GM18517 (cell line): ENCODE measurements at regions not wholly inside any gene's neighbourhood (a gene's known extent, or its start where the extent isn't known, plus 50 kb on each side); places are given as distances from the start of the nearest gene placed in this dataset.
"Not testable (repeated sequence)": the region's sequence is repeated elsewhere in the genome, so short reads cannot be mapped to it uniquely, and the experiment has no call there.

Experiments used
- ATAC-seq: cut with Tn5 transposase; IDR thresholded peaks from one replicate; pipeline ENCODE4 v1.9.1; 2021; ENCODE audit warnings: mild to moderate bottlenecking, moderate library complexity; ENCODE audit not compliant: unreplicated experiment

DNA sequence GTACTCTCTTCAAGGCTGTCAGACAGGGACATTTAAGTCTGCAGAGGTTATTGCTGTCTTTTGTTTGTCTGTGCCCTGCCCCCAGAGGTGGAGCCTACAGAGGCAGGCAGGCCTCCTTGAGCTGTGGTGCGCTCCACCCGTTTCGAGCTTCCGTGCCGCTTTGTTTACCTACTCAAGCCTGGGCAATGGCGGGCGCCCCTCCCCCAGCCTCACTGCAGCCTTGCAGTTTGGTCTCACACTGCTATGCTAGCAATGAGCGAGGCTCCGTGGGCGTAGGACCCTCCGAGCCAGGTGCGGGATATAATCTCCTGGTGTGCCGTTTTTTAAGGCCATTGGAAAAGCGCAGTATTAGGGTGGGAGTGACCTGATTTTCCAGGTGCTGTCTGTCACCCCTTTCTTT lies 373.4 kb downstream of the DNAJB9 start:
- ATAC-seq: not testable (repeated sequence)

DNA sequence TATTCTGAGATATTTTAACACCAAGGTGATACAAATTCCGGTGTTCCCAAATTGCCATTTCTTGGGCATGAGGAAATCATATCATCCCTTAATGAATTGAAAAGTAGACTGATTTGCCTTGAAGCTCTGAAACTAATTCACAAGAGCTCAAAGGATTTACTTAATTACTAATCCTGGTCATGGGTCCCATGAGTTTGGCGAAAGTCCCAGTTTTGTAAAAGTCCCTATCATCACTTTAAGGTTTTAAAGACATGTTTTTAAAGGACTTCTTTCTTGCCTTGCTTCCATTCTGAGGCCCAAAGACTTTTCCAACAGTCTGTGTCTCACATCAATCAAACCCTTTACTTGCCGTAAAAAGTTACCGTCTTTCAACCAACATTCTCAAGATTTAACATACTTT lies 377.9 kb downstream of the DNAJB9 start:
- ATAC-seq: no peak

DNA sequence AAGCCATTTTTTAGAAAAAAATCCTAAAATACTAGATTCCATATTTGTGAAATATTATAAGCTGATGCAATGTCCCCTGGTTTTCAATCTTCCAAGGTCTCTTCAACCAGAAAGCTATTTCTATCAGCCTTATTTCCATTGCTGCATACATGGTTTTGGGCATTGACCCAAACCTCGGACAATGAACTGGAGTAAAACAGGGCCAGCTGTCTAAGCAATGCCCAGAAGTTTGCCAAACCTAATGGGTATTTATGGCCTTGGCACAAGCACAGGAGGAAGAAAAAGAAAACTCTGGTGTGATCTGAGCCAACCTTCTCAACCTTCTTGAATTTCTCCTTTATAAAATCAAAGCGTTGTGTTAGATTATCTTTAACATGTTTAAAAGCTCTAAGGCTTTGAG lies 402.3 kb downstream of the DNAJB9 start:
- ATAC-seq: no peak

DNA sequence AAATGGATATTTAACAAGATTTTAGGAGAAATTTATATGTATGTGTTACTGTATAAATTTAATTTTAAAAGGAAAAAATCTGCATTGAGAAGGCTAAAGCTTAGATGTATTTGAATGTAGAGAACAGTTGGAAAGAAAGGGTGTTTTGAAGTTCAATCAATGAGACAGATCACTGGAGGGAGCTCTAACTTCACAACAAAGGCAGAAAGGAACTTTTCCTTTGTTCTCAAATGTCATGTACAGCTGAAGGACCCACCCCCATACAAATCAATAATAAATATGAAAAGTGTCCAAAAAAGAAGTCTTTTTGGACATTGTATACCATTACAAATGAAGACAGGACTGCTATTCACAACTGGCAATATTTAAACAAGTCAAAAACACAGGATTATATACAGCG lies 403.4 kb downstream of the DNAJB9 start:
- no peak for ATAC-seq

DNA sequence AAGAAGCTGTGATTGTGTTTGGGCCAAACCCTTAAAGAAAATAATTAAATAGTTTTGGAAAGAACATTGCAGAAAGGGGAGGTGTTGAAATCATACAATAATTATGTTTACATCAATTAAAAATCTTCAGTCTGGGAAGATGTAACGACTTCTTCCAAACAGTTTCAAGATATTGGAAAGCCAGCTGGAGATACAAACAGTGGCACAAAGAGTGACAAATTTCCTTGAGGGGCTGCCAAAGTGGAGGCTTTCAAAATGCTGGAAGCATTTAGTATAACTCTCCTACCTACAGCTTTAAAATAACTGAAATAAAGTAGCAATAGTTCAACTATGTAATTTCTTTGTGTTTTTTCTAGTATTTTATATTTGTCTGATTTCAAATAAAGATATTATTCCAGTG lies 405.0 kb downstream of the DNAJB9 start:
- ATAC-seq: no peak

DNA sequence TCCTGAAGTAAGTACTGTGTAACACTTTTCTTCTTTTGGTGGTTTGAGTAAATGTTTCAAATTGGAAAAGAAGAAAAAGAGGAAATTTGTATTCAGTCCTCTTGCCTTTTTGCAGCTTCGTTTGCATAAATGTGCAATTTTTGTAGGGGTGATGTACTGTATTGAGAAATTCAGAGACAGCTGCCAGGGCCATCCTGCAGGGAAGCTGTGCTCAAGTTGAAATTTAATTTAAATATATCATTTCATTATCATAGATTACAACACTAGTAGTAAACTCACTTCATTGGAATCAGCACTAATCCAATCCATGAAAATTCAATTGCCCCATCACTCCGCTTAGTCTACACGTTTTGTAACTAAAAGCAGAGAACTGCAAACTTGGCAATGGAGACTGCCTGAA lies 415.4 kb downstream of the DNAJB9 start:
- no peak for ATAC-seq

DNA sequence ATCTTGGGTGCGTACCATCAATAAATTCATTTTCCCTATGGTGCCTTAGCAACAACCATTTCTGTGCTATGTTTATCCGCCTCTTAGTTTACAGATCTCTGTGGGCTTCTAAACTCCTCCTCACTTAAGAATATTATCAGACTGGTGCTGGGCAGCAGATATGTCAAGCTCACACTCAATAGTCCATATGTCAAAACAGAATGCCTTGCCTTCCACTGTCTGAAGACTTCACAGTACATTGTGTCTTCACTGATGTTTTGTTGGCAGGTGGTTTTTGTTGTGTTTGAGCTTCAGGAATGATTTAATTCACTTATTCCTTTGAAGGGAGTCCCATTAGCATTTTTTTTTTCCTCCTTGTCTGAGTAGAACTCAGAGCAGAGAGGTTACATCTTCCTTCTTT lies 419.6 kb downstream of the DNAJB9 start:
- ATAC-seq: no peak

DNA sequence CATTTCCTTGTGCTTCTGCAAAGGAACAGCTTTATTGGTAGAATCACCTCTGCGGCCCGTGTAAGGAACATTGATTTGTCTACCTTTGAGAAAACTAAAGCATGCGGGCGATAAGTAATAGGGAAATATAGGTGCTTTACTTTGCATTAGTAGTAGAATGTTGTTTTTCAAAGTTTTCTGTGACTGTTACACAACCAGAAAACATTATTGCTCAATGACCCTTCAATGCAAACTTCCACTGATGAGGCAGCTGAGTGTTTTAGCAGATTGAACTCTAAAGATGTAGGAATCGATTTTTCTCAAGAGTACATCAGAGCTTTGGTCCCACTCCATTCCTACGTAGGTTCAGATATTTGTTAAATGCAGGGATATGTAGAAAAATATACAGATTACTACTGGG lies 427.8 kb downstream of the DNAJB9 start:
- ATAC-seq: no peak

DNA sequence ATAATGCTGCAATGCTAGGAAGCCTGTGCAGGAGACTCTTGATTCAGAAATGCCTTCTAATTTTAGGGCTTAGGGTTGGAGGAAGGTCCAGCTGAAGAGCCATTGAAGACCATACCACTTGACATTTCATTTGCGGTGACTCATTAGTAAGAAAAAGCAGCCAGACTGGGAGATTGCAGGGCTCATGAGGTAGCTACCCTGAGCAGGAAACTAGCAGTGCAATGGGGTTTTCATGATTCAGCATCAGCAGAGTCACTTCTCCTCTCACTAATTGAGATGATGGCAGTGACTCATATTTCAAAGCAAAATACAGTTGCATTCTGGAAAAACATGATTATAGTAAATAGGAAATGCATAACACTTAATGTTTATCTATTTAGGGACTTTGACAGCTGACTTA lies 434.1 kb downstream of the DNAJB9 start:
- no peak for ATAC-seq

DNA sequence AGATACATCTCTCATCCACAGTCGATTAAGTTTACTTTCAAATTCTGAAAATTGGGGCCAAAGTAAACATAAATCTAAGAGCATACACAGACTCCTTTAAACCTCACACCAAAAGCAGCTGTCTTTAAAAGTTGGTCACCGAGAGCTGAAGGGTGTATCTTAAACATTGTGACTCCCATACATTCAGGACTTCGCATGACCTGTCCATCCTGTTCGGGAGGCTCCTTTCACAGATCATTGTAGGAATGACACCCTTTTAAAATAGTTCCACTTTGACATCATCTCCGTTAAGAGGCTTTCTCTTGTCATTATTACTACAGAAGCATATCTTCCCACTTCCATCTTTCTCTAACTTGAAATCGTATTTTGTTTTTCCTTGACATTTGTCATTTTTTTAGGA lies 440.0 kb downstream of the DNAJB9 start:
- no peak for ATAC-seq

DNA sequence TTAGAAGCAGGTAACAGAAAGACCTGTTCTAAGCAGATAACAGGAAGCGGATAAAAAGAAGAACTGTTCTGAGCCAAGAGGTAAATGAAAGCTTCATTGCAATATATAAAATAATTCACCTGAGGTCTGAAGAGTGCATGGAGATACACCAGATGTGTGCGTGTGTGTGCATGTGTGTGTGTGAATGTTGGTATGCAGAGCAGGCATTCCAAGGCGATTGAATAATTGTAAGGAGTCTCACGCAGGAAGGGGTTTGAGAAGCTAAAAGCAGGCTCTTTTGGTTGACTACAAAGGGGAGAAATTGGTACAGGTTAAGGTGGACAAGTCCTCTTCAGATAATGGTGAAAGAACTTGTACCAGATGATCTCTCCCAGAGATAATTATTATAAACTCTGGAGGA lies 450.6 kb downstream of the DNAJB9 start:
- ATAC-seq: no peak

DNA sequence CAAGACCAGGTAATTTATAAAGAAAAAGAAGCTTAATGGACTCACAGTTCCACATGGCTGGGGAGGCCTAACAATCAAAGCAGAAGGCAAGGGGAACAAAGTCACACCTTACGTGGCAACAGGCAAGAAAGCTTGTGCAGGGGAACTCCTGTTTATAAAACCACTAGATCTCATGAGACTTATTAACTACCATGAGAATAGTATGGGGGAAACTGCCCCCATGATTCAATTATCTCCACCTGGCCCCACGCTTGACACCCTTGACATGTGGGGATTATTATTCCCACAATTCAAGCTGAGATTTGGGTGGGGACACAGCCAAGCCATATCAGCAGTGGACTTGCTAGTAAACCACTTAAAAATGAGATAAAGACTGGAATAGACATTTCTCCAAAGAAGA lies 451.7 kb downstream of the DNAJB9 start:
- ATAC-seq: no peak

DNA sequence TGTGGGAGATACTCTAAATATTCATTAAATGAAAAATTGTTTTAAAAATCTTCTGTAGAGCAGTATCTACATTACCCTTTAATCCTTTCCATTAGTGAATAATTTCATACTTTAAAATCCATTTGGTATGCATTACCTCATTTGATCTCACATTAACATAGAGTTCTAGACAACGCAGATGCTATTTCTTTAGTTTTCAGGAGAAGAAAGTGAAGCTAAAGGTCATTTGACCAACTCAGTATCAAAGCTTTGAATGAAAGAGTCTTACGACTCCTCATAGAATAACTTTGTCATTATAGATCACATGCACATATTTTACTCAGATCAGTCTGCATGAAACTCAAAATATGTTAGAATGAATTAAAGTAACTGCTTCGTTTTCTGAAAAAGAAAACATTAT lies 460.2 kb downstream of the DNAJB9 start:
- ATAC-seq: no peak

DNA sequence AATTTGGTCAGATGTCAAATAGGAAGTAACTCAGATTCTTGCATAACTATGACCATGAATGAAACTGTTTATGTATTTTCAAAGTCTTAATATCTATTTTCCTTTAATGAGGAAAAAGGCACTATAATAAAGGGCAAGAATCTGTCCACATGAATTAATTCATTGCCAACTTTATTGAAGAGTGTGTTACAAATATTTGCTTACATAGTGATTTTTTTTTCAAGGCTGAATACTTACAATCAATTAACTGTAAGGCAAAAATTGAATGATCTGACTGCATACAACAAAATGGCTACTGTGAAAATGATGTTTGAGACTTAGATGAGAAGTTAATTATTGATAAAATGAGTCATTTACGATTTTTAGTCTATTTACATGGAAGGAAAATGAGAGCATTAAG lies 475.0 kb downstream of the DNAJB9 start:
- no peak for ATAC-seq

DNA sequence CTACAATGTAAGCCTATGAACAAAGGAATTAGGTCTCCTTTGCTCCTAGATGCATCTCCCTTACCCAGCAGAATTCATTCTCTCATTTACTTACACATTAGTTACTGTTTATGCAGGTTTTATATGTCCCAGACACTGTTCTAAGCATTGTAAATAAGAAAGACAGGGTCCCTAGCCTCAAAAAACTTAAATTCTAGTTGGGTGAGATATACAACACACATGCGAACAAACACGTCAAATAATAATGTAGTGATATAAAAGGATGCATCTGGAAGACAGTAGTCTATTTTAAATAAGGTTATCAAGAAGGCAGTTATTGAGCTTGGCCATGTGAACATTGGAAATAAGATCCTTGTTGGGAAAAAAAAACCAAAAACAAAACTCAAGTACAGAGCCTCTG lies 479.7 kb downstream of the DNAJB9 start:
- ATAC-seq: no peak

DNA sequence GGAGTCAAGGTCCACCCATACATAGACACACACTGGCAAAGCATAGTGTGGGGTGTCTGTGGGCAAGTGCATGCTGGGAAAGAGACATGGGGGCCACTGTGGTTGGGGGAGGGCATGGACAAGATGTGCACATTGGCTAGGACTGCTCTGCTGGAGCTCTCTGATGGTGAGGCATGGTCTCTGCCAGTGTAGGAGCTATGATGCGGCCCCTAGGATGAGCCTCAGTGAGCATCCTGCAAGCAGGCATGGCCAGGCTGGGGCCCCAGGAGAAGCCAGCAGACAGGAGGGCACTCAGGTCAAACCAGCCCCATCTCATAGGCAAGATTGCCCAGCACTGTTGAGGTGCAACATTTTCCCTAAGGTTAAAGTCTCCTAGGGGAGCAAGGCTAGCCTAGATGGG lies 489.4 kb downstream of the DNAJB9 start:
- ATAC-seq: no peak

DNA sequence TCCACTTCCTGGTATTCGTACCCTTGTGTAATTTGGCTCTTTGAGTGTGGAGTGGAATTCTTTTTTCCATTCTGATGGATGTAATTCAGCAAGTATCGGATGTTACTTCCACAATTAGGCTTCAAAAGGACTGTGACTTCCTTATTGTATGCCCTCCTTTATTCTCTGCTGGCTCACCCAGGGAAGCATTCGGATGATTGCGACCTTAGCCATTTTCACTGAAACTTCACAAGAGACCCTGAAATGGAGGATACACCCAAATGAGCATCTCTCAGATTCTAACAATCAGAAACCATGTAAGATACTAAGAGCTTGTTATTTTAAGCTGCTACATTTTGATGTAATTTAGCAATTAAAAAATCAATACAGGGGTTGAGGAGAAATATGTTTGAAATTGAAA lies 493.1 kb downstream of the DNAJB9 start:
- ATAC-seq: no peak

DNA sequence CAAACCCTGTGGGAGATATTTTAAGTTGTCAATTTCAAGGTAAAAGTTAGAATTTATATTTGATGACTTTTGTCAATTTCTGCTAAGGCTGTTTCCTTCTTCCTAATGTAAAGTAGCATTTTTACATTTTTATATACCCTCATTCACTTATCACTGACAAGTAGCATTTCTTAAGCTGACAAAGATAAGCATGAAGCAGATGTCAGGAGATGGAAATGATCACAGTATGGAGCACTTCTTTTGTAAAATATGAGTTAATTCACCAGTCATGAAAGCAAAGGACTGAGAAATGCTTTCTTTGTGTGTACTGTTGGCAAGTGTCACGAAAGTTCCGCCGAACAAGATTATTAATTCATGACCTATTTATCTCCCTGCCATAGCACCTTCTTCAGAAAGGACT lies 503.9 kb downstream of the DNAJB9 start:
- no peak for ATAC-seq

DNA sequence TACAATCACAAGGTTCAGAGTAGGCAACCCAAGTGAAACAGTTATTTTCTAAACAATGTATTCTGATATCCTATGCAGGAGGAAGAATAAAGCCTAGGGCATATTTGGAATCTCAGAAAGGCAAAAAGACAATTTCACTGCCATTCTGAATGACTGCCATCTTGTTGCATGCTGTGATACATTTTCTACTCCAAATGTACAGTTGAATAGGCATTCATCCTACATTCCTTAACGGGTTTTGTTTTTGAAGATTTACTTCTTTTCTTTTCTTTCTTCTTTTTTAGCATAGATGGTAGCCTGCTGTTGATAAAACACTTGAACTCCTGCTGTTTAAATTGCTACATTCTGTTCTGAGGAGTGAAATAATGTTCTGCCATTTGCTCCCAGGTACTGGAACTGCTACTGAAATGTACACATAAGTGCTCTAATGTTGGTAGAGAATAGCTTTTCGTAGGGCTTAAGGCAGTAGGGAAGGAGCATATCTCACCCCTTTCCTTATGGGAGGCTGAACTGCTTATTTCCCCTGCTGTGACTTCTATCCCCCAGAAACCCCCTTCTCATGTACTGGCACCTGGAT lies 506.8 kb downstream of the DNAJB9 start:
- ATAC-seq: no peak

DNA sequence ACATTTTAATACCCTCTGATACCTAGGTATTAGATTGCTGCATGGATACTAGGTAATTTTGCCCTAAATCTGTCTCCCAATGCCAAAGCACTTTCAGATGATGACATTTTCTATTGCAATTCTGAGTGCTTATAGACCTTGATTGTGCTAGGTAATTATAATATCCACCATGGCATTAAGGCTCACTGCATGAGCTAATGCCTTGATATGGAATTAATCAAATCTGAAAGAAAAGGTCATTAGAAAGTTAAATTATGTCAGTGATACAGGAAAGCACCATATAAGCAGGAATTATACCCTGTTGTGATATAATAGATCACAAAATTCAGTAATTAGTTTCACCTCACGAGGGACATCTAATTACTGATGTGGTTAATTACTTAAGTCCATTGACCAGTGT lies 521.4 kb downstream of the DNAJB9 start:
- no peak for ATAC-seq

DNA sequence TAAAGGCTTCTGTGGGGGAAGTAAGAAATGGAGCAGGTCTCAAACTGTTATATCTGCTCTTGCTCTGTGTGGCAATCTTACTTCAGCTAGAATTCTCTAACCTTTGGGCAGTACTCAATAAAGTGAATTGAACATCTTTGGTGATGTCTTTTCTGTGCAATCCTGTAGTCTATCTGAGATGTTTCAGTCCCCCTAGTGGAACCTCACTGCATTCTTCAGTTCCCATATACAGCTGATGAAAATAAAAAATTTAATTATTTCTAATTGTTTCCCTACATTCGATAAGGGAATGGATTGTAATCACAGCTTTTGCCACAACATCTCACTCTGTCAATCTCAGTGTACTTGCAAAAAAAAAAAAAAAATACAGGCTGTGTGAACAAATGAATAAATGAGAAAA lies 522.6 kb downstream of the DNAJB9 start:
- no peak for ATAC-seq

DNA sequence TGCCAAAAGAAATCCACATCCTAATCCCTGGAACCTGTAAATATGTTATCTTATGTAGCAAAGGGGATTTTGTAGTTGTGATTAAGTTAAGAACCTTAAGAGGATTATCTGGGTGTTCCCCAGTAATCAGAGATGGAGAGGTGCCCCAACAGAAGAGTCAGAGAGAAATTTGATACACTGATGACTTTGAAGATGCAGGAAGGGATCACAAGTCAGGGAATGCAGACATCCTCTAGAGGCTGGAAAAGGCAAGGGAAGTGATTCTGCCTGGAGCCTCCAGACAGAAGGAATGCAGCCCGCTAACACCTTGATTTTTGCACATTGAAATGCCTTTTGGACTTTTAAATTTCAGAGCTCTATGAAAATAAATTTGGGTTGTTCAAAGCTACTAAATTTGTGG lies 531.7 kb downstream of the DNAJB9 start:
- no peak for ATAC-seq

DNA sequence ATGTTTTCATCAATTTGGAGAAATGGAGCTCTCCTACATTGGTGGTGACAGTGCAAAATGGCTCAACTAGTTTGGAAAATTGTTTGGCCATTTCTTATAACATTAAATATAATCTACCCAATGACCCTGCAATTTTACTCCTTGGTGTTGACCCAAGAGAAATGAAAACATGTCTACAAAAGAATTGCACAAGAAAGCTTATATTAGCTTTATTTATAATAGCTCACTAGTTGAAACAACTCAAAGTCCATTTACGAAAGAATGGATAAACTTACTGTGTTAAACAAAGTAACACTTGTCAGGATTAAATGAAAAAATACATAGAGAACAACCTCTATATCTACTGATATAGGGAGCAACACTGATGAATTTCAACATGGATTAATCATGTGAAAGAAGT lies 539.9 kb downstream of the DNAJB9 start:
- no peak for ATAC-seq

DNA sequence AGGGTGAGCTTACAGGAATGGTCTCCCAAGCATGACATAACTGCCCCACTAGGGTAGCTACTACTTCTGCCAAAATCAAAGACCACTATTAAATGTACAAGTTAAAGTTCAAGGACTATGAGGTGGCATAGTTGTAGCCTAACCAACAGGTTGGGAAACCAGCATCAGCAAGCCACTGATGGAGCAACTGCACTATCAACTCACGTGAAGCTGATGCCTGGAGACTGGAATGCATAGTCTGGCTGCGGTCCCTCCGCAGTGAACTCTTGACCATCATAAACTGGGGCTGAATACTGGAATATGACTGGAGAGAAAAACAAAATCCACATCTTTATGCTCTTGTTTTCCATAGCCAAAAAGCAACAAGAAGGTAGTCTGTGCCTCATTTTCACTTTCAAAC lies 541.4 kb downstream of the DNAJB9 start:
- no peak for ATAC-seq
